ENCODE measurements at regions not wholly inside any gene's neighbourhood (a gene's known extent, or its start where the extent isn't known, plus 50 kb on each side); places are given as distances from the start of the nearest gene placed in this dataset.

GRCh38 chr19:27691991-27692390, 1521.0 kb downstream of the UQCRFS1 start:
- Histone ChIP-seq H3K27ac (no peak overlapping the region), H3K36me3 (no peaks in the 10 kb centered on the region), H3K9me3 (no peaks in the 10 kb centered on the region), H3K27me3 (no peaks in the 10 kb centered on the region), H3K4me3 (no peak overlapping the region), H3K4me1 (no peaks in the 10 kb centered on the region)
- DNase-seq (no peak), ATAC-seq (no peak)
- intact Hi-C loops (cut with DNase I), result no loop called here
- TF ChIP-seq CTCF (IDR thresholded peaks at IDR 0.05), result no peak

- Histone ChIP-seq H3K27me3 (no peaks in the 10 kb centered on the region), H3K4me3 (no peak overlapping the region), H3K27ac (no peak overlapping the region), H3K9me3 (no peaks in the 10 kb centered on the region), H3K36me3 (no peaks in the 10 kb centered on the region), H3K4me1 (no peaks in the 10 kb centered on the region)
- intact Hi-C loops (cut with DNase I), result no loop called here
- ATAC-seq (no peak), DNase-seq (no peak)
- no peak for TF ChIP-seq CTCF (IDR thresholded peaks at IDR 0.05)
Measured at GRCh38 chr19:27689734-27690241, 1523.2 kb downstream of the UQCRFS1 start.

GRCh38 chr19:27684293-27684692, 1528.7 kb downstream of the UQCRFS1 start:
- DNase-seq, result no peak
- intact Hi-C loops (cut with DNase I), result no loop called here
- Histone ChIP-seq H3K9me3 (no peaks in the 10 kb centered on the region), H3K27ac (no peak overlapping the region), H3K36me3 (no peaks in the 10 kb centered on the region), H3K4me3 (no peak overlapping the region), H3K4me1 (no peaks in the 10 kb centered on the region), H3K27me3 (no peaks in the 10 kb centered on the region)
- no peak for TF ChIP-seq CTCF (IDR thresholded peaks at IDR 0.05)
- no peak for ATAC-seq

- ATAC-seq, result no peak
- Histone ChIP-seq H3K4me3 (no peak overlapping the region), H3K4me1 (no peaks in the 10 kb centered on the region), H3K9me3 (peaks cover 6% of the 10 kb centered on the region), H3K36me3 (no peaks in the 10 kb centered on the region), H3K27me3 (no peaks in the 10 kb centered on the region), H3K27ac (no peak overlapping the region)
- no peak for TF ChIP-seq CTCF (IDR thresholded peaks at IDR 0.05)
- intact Hi-C loops (cut with DNase I), result no loop called here
- no peak for DNase-seq
Measured at GRCh38 chr19:27681972-27682371, 1531.0 kb downstream of the UQCRFS1 start.

GRCh38 chr19:27679905-27680304, 1533.0 kb downstream of the UQCRFS1 start:
- no peaks in the 10 kb centered on the region for H3K36me3 ChIP-seq
- H3K9me3 ChIP-seq, result peaks cover 6% of the 10 kb centered on the region
- H3K27me3 ChIP-seq, result no peaks in the 10 kb centered on the region
- intact Hi-C loops (cut with DNase I), result no loop called here
- DNase-seq (no peak), ATAC-seq (no peak)
- H3K4me1 ChIP-seq, result no peaks in the 10 kb centered on the region
- TF ChIP-seq CTCF (IDR thresholded peaks at IDR 0.05), result no peak
- no peak overlapping the region for H3K27ac ChIP-seq
- no peak overlapping the region for H3K4me3 ChIP-seq

GRCh38 chr19:27679399-27679798, 1533.6 kb downstream of the UQCRFS1 start:
- H3K9me3 ChIP-seq, result peaks cover 6% of the 10 kb centered on the region
- no peak for DNase-seq

More at GRCh38 chr19:27679399-27679798, 1533.6 kb downstream of the UQCRFS1 start:
- no peaks in the 10 kb centered on the region for H3K36me3 ChIP-seq
- no peaks in the 10 kb centered on the region for H3K4me1 ChIP-seq
- H3K4me3 ChIP-seq, result no peak overlapping the region
- intact Hi-C loops (cut with DNase I), result no loop called here
- H3K27me3 ChIP-seq, result no peaks in the 10 kb centered on the region
- TF ChIP-seq CTCF (IDR thresholded peaks at IDR 0.05), result no peak
- no peak for ATAC-seq
- no peak overlapping the region for H3K27ac ChIP-seq

Data from upper lobe of right lung (tissue), 1 donor.